HG03159 (cell line): ENCODE measurements at regions not wholly inside any gene's neighbourhood (a gene's known extent, or its start where the extent isn't known, plus 50 kb on each side); places are given as distances from the start of the nearest gene placed in this dataset.
A peak's percentile ranks its signal among the peaks of the same experiment; 100 is the strongest.

Source experiments
- ATAC-seq: cut with Tn5 transposase; IDR thresholded peaks from one replicate; pipeline ENCODE4 v1.9.1; 2021; ENCODE audit warnings: mild to moderate bottlenecking, moderate library complexity; ENCODE audit not compliant: unreplicated experiment

DNA sequence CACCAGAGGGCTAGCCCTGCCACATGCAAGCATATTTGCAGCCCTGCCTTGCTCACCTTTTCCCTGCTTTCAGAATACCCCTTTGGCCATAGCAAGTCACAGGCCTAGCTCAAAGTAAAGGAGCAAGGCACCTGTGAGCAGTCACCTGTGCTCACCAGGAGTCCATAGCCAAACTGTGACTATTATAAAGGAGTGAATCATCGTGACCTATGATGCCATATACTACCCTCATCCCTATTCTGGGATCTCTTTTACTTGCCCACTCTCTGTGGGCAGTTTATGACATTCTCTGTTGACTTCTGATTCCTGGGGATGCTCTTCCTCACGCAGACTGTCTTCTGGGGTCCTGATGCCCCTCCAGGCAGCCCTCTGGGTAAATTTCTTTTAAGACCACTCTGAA, 200.5 kb upstream of the NLRP1 start:
- no peak for ATAC-seq

DNA sequence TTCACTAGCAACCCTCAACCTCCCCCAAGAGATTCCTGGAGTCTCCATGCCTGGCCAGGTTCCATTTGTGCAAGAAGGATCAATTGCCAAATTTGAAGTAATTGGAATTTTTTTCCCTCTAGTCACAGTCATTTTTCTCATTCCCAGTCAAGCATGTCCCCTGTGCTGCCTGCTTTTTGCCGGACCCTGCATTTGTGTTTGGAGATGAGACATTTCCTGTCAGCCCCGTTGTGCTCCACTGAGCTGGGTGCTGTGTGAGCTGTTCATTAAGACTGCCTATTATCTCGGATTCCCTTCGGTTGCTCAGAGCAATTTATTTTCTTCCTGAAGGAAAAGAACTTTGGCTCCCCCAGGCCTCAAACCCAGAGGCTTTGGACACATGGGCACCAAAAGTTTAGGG, 201.0 kb upstream of the NLRP1 start:
- ATAC-seq: no peak

DNA sequence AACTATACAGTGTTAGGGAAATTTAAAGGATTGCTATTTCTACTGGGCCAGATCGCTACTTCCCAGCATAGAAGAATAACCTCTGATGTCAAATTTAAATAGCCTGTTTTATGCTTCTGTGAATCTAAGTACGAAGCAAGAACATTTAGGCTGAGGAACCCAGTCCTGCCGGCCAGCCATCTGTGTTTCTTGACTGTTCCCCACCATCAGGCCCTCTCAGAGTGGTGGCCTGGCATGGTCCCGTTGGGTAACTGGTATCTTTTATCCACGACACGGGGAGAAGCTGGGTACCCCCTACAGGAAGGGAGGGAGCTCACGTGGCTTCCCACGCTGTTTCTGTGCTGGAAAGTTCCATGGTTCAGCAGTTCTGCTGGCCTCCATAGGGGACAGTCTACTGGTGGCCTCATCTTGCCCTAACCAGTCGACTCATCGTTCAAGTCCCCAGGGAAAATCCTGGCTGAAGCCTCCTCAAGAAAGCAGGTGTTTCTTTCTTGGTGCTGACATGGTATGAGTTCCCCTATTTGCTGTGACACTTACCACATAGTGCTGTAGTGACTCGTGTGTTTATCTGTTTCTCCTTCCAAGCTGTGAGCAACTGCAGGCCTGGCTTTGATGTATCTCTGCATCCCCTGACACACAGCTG, 201.7 kb upstream of the NLRP1 start:
- peak; percentile 64 for ATAC-seq

DNA sequence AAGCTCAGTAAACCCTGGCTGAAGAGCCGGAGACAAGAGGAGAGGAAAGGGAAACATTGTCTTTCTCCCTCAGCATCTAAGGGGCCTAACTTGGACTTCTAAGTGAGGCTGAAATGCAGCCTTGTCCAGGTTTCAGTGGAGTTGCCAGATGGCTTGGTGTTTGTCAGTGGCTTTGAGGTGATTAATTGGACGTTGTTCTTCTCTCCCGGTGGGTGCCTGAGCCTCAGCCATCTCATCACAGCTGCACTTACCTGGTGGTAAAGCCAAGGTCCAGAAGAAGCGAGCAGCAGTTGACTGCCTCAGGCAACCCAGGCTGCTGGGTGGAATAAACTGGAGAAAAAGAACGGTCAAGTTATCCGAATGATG, 202.2 kb upstream of the NLRP1 start:
- no peak for ATAC-seq

DNA sequence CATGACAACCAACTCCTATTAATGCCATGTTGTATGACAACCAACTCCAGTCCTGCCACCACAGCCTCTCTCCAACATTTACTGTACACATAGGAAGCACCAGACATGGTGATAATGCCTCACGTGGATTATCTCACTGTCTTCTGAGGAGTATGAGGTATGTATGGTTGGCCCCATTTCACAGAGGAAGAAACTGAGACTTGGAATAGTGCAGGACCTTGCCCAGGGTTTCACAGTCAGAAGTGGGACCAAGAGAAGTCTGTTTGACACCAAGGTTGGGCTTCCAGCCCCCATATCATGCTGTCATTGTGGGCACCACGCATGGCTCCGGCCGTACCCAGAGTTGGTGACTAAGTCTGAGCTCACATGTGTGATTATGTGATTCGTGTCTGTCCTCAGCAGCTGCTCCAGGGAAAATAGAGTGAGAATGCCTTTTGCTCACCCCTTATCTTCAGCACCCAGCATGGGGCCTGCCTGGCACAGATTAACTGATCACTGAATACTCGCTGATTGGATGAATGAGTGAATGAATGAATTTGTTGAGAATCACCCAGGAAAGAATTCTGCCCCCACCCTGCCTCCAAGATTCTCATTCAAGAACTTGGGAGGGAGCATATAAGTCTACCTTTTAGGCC, 204.1 kb upstream of the NLRP1 start:
- no peak for ATAC-seq

DNA sequence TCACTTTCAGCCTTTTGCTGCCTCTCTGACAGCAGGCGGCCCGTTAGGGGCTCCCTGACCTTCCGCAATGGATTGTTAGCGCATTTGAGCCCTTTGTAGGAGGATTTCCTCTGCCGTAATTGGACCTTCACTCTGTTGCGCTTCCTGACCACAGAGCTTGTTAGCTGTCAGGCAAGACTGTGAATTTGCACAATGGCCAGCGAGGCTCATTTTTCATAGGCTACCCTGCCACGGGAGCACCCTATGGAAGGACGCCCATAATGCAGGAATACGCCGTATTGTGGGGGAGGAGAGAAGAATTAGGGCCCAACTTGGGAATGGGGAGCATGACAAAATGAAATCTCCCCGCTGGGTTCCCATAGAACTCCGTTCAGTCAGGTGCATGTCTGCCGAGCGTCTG, 205.2 kb upstream of the NLRP1 start:
- ATAC-seq: no peak

DNA sequence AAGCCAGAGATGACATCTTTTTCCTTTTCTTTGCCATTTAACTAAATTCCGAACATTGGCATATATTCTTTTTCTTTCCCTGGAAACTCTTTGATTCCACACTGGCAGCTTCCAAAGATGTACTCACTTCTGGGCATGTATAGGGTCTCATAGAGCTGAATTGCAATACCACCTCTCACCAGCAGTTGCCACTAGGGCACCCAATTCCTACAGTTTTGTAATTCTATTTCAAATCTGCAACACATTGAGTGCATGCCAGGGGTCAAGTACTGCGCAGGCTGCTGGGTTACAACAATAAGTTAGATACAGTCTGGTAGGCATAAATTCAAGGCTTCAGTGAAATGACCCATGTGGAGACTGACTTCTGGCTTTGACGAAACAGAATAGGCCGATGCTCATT, 208.8 kb upstream of the NLRP1 start:
- ATAC-seq: no peak

DNA sequence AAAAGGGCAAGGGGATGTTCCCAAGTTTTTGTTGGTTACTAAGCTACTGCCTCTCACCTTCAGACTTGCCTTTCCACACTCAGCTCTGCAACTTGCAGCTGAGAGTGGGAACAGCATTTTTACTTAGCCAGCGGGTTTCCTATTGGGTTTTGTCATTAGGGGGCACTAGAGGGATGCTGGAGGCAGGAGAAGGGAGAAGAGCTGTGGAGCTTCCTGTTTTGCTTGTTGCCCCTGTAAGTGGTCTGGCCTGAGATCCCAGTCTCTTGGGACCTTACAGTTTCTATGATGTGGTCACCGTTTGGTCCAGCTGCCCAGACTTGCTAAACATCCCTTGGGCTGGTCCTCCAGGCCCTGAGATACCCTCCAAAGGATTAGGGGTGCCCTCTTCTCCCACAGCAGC, 209.6 kb upstream of the NLRP1 start:
- no peak for ATAC-seq

DNA sequence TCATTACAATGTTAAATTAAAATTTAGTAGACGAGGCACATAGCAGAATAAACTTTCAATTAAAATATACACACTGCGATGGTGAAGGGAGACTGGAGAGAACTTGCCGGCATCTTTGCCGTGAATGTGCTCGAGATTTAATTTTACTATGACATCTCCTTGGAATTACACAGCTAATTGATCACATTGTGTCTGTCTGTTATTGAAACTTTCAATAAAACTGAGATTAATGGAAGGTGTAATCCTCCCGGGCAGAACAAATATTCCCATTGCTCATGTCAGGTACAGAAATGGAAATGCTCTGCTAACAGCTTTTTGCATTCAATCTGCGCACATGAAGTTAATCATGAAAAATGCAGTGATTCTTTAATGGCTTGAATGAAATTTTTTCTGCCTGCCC, 210.1 kb upstream of the NLRP1 start:
- no peak for ATAC-seq

DNA sequence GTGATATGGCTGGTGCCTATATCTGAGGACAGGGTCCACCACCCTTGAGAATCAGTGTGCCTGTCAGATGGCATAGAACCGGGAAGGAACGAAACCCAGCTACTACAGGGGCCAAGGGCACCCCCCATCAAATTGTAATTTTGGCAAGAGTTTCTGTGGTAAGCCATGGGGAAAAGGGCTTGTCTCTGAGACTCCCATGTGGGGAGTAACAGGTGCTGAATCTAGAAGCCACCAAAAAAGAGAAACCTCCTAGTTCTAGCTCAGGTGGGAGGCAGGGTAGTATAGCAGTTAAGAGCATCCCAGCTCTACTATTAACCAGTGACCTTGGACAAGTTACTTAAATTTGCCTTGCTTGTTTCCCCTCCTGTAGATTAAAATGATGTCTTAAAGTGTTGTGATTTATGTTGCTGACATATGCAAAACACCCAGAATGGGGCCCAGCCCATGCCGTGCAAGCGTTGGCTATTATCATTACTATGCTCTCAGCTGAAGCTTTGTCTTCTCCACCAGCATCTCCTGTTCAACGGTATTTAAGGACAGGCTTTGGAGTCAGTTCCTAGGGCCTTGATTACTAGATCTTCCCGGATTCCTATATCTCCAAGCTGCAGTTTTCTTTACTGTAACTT, 210.7 kb upstream of the NLRP1 start:
- no peak for ATAC-seq

DNA sequence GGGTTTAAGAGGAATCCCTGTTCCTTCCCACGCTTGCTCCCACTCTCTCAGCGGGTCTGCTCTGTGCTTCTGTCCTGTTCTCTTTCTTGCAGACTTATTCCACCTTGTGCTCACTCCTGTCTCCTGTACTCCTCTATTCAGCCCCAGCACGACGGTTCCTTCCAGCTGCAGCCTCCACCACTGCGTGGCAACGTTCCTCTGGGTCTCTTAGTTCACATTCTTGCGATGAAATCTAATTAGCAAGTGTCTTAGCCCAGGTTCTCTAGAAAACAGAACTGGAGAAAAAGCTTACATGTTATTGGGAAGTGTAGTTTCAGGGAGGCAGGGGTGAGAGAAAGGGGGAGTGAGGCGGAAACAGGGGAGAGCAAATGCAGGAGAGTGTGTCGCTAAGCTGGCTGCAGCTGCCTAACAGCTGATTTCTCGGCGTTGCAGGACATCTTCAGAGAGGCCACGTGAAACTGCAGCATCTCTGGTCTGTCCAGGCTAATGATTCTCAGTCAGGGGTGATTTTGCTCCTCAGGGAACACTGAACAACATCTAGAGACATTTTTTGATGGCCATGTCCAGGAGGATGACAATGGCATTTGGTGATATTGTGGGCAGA, 213.2 kb upstream of the NLRP1 start:
- no peak for ATAC-seq

DNA sequence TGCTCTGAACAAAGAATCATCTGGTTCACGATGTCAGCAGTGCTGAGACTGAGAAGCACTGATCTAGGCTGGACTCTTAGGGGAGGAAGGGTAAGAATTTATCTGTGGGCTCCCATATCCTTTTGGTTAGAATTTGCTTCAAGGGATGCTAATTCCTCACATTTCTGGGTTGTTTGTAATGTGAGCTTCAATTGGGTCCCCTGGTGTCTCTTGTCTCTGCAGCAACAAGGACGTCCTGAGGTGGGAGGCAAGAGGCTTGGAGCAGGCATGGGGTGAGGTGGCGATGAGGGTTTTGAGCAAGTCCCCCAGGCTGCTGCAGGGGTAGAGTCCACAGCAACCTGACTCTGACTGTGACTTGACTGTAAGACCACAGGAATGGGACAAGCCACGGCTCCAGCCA, 213.8 kb upstream of the NLRP1 start:
- no peak for ATAC-seq

DNA sequence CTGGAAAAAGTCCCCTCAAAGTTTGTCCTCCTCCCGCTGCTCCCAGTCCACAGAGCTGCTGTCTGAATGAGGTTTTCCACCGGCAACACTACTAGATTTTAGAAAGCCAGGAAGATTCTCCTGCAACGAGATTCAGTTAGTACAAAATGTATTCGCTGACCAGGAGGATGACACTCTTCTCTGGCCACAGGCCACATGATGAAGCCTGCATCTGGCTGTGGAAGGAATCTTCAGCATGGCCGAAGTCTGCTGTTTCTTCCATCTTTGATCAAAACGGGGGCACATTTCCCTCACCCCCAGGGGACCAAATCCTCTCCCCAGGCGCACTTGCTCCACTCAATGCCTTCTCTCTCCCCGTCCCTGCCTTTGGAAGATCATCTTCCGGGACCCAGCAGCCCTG, 215.8 kb upstream of the NLRP1 start:
- ATAC-seq: no peak

DNA sequence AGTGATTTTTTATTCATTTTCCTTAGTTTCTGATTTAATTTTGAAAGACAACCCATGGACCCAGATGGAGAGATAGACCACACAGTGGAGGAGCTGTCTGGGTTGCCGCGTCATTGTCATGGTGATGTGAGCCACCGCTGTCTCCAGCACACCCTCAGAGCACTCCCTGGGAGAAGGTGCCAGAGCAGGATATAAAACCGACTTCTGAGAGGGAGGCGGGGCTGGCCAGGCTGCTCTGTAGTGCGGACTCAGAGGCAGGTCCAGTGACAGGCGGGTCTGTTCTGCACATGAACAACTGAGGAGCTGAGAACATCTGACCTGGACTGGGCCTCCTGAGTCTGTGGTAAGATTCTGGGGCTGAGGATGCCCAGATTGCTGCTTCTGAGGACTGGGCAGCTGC, 216.3 kb upstream of the NLRP1 start:
- no peak for ATAC-seq

DNA sequence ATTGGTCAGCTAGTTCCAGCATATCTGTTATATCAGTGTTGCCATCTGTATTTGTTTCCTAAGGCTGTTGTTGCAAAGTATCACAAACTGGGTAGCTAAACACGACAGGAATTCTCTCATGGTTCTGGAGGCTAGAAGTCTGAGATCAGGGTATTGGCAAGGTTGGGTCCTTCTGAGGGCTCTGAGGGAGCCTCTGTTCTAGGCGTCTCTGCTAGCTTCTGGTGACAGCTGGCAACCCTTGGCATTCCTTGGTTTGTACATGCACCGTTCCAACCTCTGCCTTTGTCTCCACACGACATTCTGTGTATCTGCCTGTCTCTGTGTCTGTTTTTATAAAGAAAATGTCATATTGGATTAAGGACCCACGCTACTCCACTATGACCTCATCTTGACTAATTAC, 219.9 kb upstream of the NLRP1 start:
- no peak for ATAC-seq

DNA sequence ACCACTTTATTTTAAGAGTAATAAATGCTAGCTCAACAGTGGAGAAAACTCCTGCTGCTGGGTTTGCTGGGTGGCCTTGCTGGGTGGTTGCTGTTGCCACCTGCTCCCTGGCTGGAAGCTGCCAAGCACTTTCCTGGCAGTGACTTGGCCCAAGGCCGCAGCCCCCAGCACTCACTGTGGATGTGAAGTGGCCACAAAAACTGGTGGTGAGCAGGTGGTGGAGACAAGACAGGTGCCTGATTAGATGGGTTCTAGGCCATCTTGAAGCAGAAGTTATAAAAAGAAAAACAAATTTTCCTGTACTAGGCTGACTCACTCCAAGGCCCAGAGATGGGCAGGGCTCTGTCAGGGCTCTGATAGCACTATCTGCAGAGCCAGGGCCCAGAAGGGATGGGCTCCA, 224.7 kb upstream of the NLRP1 start:
- no peak for ATAC-seq

DNA sequence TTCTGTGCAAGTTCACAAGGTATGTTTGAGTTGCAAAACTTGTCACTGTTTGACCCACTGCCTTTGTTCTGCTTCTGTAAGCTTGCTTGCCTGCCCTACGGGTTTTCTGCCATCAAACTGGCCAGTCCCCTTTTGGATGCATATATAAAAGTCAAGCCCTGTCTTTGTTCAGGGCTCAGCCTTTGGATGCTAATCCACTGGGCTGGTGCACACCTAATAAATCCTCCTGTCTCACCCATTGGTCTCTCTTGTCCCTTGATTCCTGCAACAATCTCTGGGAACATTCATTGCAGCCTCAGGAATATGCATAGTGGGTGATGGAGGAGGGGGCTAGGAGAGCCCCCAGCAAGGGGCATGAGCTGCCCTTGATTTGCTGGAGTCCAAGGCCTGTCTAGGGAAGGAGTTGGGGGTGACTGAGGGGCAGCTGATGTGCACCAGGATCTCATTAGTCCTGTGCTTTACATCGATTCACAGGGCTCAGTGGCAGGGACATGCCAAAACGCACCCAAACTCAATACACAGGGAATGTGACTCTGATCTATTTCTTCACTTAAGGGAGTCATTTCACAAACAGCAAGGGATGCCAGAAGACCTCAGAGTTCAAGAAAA, 225.4 kb upstream of the NLRP1 start:
- no peak for ATAC-seq

DNA sequence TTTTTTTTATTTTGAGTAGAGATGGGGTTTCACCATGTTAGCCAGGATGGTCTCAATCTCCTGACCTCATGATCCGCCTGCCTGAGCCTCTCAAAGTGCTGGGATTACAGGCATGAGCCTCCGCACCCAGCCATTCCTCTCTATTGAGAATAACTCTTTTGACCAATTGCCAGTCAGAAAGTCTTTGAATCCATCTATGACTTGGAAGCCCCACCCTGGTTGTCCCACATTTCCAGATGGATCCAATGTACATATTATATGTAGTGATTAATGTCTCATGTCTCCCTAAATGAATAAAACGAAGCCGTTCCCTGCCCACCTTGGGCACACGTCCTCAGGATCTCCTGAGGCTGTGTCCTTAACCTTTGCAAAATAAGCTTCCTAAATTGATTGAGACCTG, 228.3 kb upstream of the NLRP1 start:
- ATAC-seq: no peak

DNA sequence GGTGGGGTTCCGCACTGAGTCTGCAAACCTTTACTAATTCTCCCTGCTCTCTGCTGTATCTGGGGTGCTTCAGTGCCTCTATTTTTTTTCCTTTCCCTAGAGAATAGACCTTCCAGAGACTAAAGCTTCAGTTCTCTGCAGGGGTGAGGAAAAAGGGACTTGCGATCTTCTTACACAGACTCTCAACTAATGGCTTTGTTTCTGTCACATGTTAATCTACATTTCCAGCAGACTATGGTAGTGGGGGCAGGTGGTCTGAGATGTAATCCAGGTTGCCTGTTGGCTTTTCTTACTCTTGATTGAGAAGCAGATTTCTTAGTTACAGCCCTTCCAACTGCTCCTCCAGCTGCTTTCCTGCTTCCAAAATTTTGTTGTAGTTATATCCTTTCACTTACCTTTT, 229.0 kb upstream of the NLRP1 start:
- ATAC-seq: no peak

DNA sequence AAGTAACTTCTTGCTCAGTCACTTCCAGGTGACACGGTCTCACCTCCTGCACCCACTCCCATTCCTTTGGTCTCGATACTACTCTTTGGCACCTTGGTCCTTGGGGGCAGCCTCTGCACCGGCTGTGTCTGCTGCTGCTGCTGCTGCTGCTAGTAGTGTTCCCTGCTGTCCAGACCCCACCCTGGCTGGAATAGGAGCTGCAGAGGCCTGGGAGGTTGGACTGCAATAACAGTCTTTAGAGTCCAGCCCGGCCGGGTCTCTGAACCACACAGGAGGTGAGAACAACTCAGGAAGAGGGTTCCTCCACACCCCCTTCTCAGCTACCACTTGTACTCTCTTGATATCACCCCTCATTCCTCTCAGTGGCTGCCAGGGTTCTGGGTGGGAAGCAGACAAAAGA, 231.1 kb upstream of the NLRP1 start:
- ATAC-seq: no peak

DNA sequence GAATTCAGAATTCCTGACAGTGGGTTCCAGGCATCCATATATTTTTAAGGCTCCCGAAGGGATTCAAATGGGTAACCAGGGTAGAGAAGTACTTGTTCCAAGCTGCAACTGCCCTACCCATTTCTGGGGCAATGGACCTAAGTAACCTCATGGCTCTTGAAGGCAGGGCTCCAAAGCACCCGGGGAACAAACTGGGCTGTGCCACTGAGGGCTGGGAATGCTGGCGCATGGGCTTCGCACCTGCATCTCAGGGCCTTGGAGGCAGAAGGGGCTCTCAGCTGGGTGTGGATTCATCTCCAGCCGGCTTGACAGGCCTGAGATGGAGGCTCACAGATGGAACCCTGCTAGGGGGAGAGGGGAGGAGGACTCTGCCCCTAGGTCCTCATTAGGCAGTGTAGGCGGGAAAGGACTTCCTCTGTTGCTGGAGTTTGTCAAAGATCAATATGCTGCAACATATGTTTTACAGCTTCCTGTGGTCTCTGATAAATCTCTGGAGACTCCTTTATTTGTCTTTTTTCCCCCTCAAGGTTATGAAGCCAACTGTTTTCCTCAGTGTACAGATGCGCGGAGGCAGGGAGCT, 232.3 kb upstream of the NLRP1 start:
- no peak for ATAC-seq
